ENCODE measurements at regions not wholly inside any gene's neighbourhood (a gene's known extent, or its start where the extent isn't known, plus 50 kb on each side); places are given as distances from the start of the nearest gene placed in this dataset.

- TF ChIP-seq CTCF (IDR thresholded peaks at IDR 0.05) (no peak), POLR2A (IDR thresholded peaks at IDR 0.05) (no peak)
Measured at GRCh38 chr4:162706051-162706450, 460.6 kb downstream of the NAF1 start.
